Activated CD8-positive, alpha-beta memory T cell treated with anti-CD3 and anti-CD28 coated beads, Interleukin-2, amount 10 ng/mL, durations not matched to agents 7 days and 5 days (primary cell): ENCODE measurements at regions not wholly inside any gene's neighbourhood (a gene's known extent, or its start where the extent isn't known, plus 50 kb on each side); places are given as distances from the start of the nearest gene placed in this dataset.

Experiments
- ATAC-seq: fragments of 150-1000 bp; cut with Tn5 transposase; one replicate; pipeline ENCODE4 v1.10.0; 2021; ENCODE audit warnings: moderate library complexity
- CTCF ChIA-PET: fragments of 350-600 bp; sonication (Branson Sonifier 250); formaldehyde crosslinking; loops from one replicate; lab custom pipeline; 2021; ENCODE audit warnings: antibody characterized with exemption; lab: Charles Lee
- DNase-seq: peaks from one replicate; pipeline ENCODE4 v3.0.0-alpha.2; 2020
- H3K27ac Mint-ChIP-seq: one replicate; pipeline ENCODE4 v1.8.0; 2021; ENCODE audit warnings: mild to moderate bottlenecking, mixed read lengths
- H3K27me3 Mint-ChIP-seq: one replicate; pipeline ENCODE4 v1.8.0; 2021; ENCODE audit warnings: mixed read lengths
- H3K36me3 Mint-ChIP-seq: one replicate; pipeline ENCODE4 v1.8.0; 2021; ENCODE audit warnings: mild to moderate bottlenecking, mixed read lengths
- H3K4me1 Mint-ChIP-seq: one replicate; pipeline ENCODE4 v1.8.0; 2021; ENCODE audit warnings: mixed read lengths
- H3K4me3 Mint-ChIP-seq: one replicate; pipeline ENCODE4 v1.8.0; 2021; ENCODE audit warnings: mild to moderate bottlenecking, moderate library complexity, mixed read lengths
- H3K9me3 Mint-ChIP-seq: one replicate; pipeline ENCODE4 v1.8.0; 2022; ENCODE audit warnings: low read depth, mixed read lengths

- H3K27me3 Mint-ChIP-seq = peaks cover 5% of the 10 kb centered on the region
- H3K9me3 Mint-ChIP-seq = no peaks in the 10 kb centered on the region
- H3K4me3 Mint-ChIP-seq = no peak overlapping the region
- no peak for DNase-seq
- H3K4me1 Mint-ChIP-seq = no peaks in the 10 kb centered on the region
- no peak for ATAC-seq
- no peak overlapping the region for H3K27ac Mint-ChIP-seq
- CTCF ChIA-PET = interaction anchor here (1.8 kb wide), 1 partner anchor 13 kb away, joined by 5 read pairs; no protein-coding TSS in a partner anchor
- H3K36me3 Mint-ChIP-seq = no peaks in the 10 kb centered on the region
These were observed 136.6 kb upstream of the NAV2 start for GRCh38 chr11:19576054-19576453.

GRCh38 chr11:19574916-19575315 is 137.7 kb upstream of the NAV2 start:
- Mint-ChIP-seq H3K27ac (no peak overlapping the region), H3K4me3 (no peak overlapping the region), H3K27me3 (peaks cover 5% of the 10 kb centered on the region), H3K4me1 (no peaks in the 10 kb centered on the region), H3K36me3 (no peaks in the 10 kb centered on the region), H3K9me3 (no peaks in the 10 kb centered on the region)
- ATAC-seq (no peak), DNase-seq (no peak)
- CTCF ChIA-PET = no interaction called here

GRCh38 chr11:19573666-19574065 is 139.0 kb upstream of the NAV2 start:
- Mint-ChIP-seq H3K27ac (no peak overlapping the region), H3K27me3 (peaks cover 9% of the 10 kb centered on the region), H3K4me1 (no peaks in the 10 kb centered on the region), H3K9me3 (no peaks in the 10 kb centered on the region), H3K4me3 (no peak overlapping the region), H3K36me3 (no peaks in the 10 kb centered on the region)
- DNase-seq (no peak), ATAC-seq (no peak)
- CTCF ChIA-PET = no interaction called here

DNA sequence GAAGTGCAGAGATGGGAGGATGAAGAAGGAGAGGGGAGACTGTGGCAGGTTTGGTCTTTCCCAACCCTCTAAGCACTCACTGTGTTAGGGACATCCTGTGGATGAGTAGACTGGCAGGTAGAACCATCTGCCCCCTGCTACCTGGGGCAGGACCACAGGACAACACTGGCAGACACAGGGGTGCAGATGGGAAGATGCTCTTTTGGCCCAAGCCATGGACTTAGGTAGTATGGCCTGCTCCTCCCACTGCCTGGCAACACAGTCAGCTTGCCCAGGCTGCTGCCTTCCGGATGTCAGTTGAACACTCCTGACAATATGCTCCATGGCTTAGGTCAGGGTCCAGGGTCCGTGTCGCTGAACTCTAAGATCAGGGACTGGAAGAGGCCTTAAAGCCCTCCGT is 140.7 kb upstream of the NAV2 start:
- Mint-ChIP-seq H3K36me3 (no peaks in the 10 kb centered on the region), H3K4me1 (no peaks in the 10 kb centered on the region), H3K27me3 (peaks cover 12% of the 10 kb centered on the region), H3K27ac (no peak overlapping the region), H3K9me3 (no peaks in the 10 kb centered on the region), H3K4me3 (no peak overlapping the region)
- CTCF ChIA-PET = no interaction called here
- ATAC-seq = no peak
- DNase-seq = no peak

DNA sequence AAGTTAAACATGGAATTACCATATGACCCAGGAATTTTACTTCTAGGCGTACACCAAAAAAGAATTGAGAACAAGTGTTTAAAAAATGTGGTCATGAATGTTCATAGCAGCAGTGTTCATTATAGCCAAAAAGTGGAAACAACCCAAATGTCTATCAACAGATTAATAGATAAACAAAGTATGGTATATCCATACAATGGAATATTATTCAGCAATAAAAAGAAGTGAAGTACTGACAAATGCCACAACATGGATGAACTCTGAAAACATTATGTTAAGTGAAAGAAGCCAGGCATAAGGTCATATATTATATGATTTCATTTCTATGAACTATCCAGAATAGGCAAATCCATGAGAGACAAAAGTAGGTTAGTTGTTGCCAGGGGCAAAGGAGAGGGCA is 141.7 kb upstream of the NAV2 start:
- DNase-seq (no peak), ATAC-seq (no peak)
- H3K27me3 Mint-ChIP-seq = peaks cover 12% of the 10 kb centered on the region
- H3K4me1 Mint-ChIP-seq = no peaks in the 10 kb centered on the region
- H3K27ac Mint-ChIP-seq = no peak overlapping the region
- H3K4me3 Mint-ChIP-seq = no peak overlapping the region
- CTCF ChIA-PET = no interaction called here
- H3K36me3 Mint-ChIP-seq = no peaks in the 10 kb centered on the region
- no peaks in the 10 kb centered on the region for H3K9me3 Mint-ChIP-seq

DNA sequence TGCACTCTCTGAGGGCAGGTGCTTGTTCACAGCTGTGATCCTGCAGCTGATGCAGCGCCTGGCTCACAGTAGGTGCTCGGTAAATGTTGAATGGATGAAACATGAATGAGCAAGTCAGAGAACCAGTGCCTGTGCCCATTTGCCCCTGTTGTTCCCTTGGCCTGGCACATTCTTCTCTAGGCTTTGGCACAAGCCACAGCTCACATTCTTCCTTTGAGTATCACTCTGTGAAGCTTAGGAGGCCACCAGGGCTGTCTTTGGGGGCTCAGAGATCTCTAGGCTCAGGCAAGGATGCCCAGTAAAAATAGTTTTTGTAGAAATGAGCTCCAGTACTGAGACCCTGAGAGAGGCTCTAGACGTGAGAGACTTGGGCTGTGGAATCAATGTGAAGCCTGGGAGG is 144.6 kb upstream of the NAV2 start:
- no peak overlapping the region for H3K4me3 Mint-ChIP-seq
- no peak for DNase-seq
- no peaks in the 10 kb centered on the region for H3K9me3 Mint-ChIP-seq
- no peaks in the 10 kb centered on the region for H3K36me3 Mint-ChIP-seq
- CTCF ChIA-PET = interaction anchor here (1.0 to 1.4 kb wide), 2 partner anchors 10 to 176 kb away, joined by 3 to 4 read pairs; no protein-coding TSS in a partner anchor
- no peak for ATAC-seq
- peaks cover 24% of the 10 kb centered on the region for H3K27me3 Mint-ChIP-seq
- no peaks in the 10 kb centered on the region for H3K4me1 Mint-ChIP-seq
- no peak overlapping the region for H3K27ac Mint-ChIP-seq

DNA sequence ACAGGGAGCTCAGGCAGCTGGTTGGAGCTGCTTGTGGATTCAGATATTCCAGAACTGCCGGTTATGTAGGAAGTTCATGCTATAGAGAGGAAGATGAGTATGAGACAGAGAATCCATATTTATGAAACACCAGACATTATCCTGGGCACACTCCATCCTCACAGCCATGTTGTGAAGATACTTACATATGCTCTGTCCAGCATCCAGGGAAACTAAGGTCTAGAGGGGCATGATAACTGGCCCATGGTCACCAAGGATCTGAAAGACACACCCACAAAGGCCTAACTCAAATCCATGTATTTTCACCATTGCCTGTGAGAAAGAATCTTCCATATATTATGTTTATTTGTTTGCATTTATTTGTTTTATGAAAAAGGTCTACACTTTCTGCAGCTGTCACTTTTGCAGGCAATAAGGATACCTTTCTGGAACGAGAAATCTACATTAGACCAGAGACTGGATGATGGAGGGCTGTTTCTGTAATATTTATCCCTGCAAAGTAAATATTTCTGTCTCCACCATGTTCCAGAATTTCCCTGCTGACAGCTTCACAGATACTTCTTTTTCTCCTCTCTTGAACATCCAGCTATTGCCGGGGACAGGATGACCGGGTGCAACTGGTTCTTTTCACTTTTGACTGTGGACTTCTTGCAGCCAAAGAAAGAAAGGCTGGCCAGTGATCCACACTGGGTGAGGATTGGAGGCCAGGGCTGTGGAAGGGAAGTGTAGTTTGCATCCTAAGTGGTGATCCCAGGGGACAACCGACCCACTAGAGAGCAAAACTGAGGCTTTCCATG is 145.9 kb upstream of the NAV2 start:
- ATAC-seq (no peak), DNase-seq (no peak)
- Mint-ChIP-seq H3K27me3 (peaks cover 22% of the 10 kb centered on the region), H3K4me3 (no peak overlapping the region), H3K36me3 (no peaks in the 10 kb centered on the region), H3K9me3 (no peaks in the 10 kb centered on the region), H3K4me1 (no peaks in the 10 kb centered on the region), H3K27ac (no peak overlapping the region)
- CTCF ChIA-PET = interaction anchor here (1.2 to 1.8 kb wide), 2 partner anchors 176 to 496 kb away, joined by 3 to 4 read pairs; no protein-coding TSS in a partner anchor

GRCh38 chr11:19565639-19566038 is 147.0 kb upstream of the NAV2 start:
- ATAC-seq (no peak), DNase-seq (no peak)
- H3K4me1 Mint-ChIP-seq = no peaks in the 10 kb centered on the region
- no peak overlapping the region for H3K27ac Mint-ChIP-seq
- no peaks in the 10 kb centered on the region for H3K9me3 Mint-ChIP-seq
- H3K27me3 Mint-ChIP-seq = peaks cover 25% of the 10 kb centered on the region
- no peaks in the 10 kb centered on the region for H3K36me3 Mint-ChIP-seq
- CTCF ChIA-PET = interaction anchor here (1.2 to 4.3 kb wide), 3 partner anchors 172 to 495 kb away, joined by 4 to 46 read pairs (median 4); no protein-coding TSS in a partner anchor
- no peak overlapping the region for H3K4me3 Mint-ChIP-seq

DNA sequence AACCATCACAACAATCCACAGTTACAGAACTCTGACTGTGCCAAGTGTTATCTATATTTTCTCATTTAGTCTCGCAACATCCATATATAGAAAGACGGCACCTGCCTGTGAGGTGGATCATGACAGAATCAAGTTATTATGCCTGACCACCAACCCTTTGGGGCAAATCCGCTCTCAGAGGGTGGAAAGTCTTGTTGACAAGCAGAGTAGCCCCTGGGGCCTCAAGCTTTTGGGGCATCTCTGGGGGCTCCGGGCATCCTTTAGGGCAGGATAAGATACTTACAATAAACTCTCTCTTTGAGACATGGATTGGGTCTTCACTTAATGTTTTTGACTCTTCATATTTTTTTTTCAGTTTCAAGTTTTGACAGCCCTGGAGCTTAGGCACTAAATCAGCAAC is 150.5 kb upstream of the NAV2 start:
- CTCF ChIA-PET = interaction anchor here (1.6 to 4.3 kb wide), 2 partner anchors 181 to 302 kb away, joined by 3 to 46 read pairs; no protein-coding TSS in a partner anchor
- H3K4me1 Mint-ChIP-seq = no peaks in the 10 kb centered on the region
- ATAC-seq (no peak), DNase-seq (no peak)
- H3K27me3 Mint-ChIP-seq = peaks cover 36% of the 10 kb centered on the region
- no peaks in the 10 kb centered on the region for H3K9me3 Mint-ChIP-seq
- no peak overlapping the region for H3K4me3 Mint-ChIP-seq
- H3K36me3 Mint-ChIP-seq = no peaks in the 10 kb centered on the region
- no peak overlapping the region for H3K27ac Mint-ChIP-seq

GRCh38 chr11:19561011-19561410 is 151.6 kb upstream of the NAV2 start:
- H3K4me1 Mint-ChIP-seq = no peaks in the 10 kb centered on the region
- CTCF ChIA-PET = interaction anchor here (1.1 to 2.4 kb wide), 4 partner anchors 15 to 490 kb away, joined by 3 to 10 read pairs (median 6); no protein-coding TSS in a partner anchor

DNA sequence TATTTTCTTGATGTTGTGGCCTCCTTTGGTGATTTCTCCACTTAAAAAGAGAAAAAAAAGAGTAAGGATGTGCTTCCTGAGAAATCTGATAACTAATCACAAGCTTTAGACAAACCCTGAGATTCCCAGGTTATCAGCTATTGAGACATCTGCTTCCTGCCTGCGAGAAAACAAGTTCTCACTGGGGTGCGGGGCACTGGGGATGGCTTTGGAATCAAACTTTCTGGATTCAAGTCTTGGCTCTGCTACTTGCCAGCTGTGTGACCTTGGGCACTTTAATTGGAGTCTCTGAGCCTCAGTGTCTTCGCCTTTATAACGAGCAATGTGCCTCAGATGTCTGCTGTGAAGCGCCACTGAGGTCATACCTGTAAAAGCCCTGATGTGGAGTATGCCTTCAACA is 152.5 kb upstream of the NAV2 start:
- no peak for ATAC-seq
- peak; percentile 15 for DNase-seq
- Mint-ChIP-seq H3K4me3 (no peak overlapping the region), H3K4me1 (no peaks in the 10 kb centered on the region), H3K9me3 (no peaks in the 10 kb centered on the region), H3K27ac (no peak overlapping the region), H3K36me3 (no peaks in the 10 kb centered on the region), H3K27me3 (peaks cover 34% of the 10 kb centered on the region)
- CTCF ChIA-PET = interaction anchor here (1.0 to 2.4 kb wide), 7 partner anchors 14 to 489 kb away, joined by 3 to 10 read pairs (median 4); no protein-coding TSS in a partner anchor

More at GRCh38 chr11:19561011-19561410, 151.6 kb upstream of the NAV2 start:
- H3K9me3 Mint-ChIP-seq = no peaks in the 10 kb centered on the region
- H3K27ac Mint-ChIP-seq = no peak overlapping the region
- ATAC-seq (no peak), DNase-seq (no peak)
- H3K4me3 Mint-ChIP-seq = no peak overlapping the region
- no peaks in the 10 kb centered on the region for H3K36me3 Mint-ChIP-seq
- peaks cover 36% of the 10 kb centered on the region for H3K27me3 Mint-ChIP-seq

- CTCF ChIA-PET = interaction anchor here (1.0 to 2.4 kb wide), 7 partner anchors 14 to 489 kb away, joined by 3 to 10 read pairs (median 6); no protein-coding TSS in a partner anchor
- Mint-ChIP-seq H3K9me3 (no peaks in the 10 kb centered on the region), H3K36me3 (no peaks in the 10 kb centered on the region), H3K4me1 (no peaks in the 10 kb centered on the region), H3K4me3 (no peak overlapping the region), H3K27ac (no peak overlapping the region), H3K27me3 (peaks cover 33% of the 10 kb centered on the region)
- ATAC-seq (no peak), DNase-seq (peak; percentile 9)
These were observed 152.9 kb upstream of the NAV2 start for GRCh38 chr11:19559746-19560145.

- no peaks in the 10 kb centered on the region for H3K9me3 Mint-ChIP-seq
- H3K27me3 Mint-ChIP-seq = peaks cover 31% of the 10 kb centered on the region
- ATAC-seq (no peak), DNase-seq (no peak)
- no peak overlapping the region for H3K4me3 Mint-ChIP-seq
- no peaks in the 10 kb centered on the region for H3K4me1 Mint-ChIP-seq
- no peaks in the 10 kb centered on the region for H3K36me3 Mint-ChIP-seq
- CTCF ChIA-PET = interaction anchor here (1.2 to 2.4 kb wide), 8 partner anchors 10 to 487 kb away, joined by 3 to 16 read pairs (median 4); no protein-coding TSS in a partner anchor
- H3K27ac Mint-ChIP-seq = no peak overlapping the region
These were observed 154.2 kb upstream of the NAV2 start for GRCh38 chr11:19558189-19558986.
